HEK293T (cell line): ENCODE measurements at regions not wholly inside any gene's neighbourhood (a gene's known extent, or its start where the extent isn't known, plus 50 kb on each side); places are given as distances from the start of the nearest gene placed in this dataset.

ENCODE experiments used
- FOXA1 ChIP-seq: fragments of 450-650 bp; IDR thresholded peaks from 2 replicates; pipeline ENCODE4 v1.6.1; 2016; ENCODE audit warnings: mild to moderate bottlenecking
- LEF1 ChIP-seq: fragments of 450-650 bp; IDR thresholded peaks from 2 replicates; pipeline ENCODE4 v1.6.1; 2017; ENCODE audit warnings: mild to moderate bottlenecking, borderline replicate concordance
- NFRKB ChIP-seq: fragments of 450-650 bp; IDR thresholded peaks from 2 replicates; pipeline ENCODE4 v1.6.1; 2016; ENCODE audit warnings: mild to moderate bottlenecking, moderate library complexity
- SP1 ChIP-seq: fragments of 450-650 bp; IDR thresholded peaks from 2 replicates; pipeline ENCODE4 v1.6.1; 2017
- TF ChIP-seq, protein P1 (sequence below): fragments of 450-650 bp; IDR thresholded peaks from 2 replicates; pipeline ENCODE4 v1.6.1; 2016

DNA sequence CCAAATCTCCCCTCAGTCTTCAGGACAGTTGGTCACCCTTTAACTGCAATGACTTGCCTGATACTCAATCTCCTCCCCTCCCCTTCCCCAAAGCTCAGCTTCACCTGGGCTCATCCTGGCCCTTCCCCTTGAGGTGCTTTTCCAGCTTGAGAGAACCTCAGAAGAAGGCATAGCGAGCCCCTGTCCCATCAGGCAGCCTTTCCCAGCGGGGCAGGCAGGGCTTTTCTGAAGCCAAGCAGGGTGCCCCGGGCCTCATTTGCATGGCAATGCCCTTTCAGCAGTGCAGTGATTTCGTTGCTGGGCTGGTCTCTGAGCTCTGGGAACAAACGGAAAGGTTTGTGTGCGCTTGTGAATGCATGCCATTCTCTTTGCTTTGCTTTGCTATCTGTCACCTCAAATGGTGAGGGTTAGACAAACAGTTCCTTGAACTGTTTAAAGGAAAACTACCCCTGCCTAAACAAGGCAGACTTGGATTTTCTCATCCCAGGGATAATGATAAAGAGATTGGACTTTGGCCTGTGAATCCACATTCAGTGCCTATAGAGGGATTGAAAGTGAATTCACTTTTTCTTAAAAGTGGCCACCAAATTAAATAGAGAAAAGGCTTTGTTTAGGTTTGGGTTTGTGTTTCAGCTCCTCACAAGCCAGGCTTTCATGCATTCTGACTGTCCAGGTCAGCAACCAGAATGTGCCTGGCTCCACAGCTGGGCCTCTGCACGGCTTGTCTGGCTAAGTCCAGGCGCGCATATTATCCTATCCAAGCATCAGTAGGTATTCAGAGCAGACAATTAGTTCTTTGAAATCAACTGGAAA, 165.3 kb downstream of the ZNF608 start:
- no peak for TF ChIP-seq LEF1
- TF ChIP-seq SP1 = no peak
- TF ChIP-seq NFRKB = no peak
- TF ChIP-seq, protein P1, sequence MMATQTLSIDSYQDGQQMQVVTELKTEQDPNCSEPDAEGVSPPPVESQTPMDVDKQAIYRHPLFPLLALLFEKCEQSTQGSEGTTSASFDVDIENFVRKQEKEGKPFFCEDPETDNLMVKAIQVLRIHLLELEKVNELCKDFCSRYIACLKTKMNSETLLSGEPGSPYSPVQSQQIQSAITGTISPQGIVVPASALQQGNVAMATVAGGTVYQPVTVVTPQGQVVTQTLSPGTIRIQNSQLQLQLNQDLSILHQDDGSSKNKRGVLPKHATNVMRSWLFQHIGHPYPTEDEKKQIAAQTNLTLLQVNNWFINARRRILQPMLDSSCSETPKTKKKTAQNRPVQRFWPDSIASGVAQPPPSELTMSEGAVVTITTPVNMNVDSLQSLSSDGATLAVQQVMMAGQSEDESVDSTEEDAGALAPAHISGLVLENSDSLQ = no peak
- TF ChIP-seq FOXA1 = no peak
